ENCODE measurements at regions not wholly inside any gene's neighbourhood (a gene's known extent, or its start where the extent isn't known, plus 50 kb on each side); places are given as distances from the start of the nearest gene placed in this dataset.
"Not testable (repeated sequence)": the region's sequence is repeated elsewhere in the genome, so short reads cannot be mapped to it uniquely, and the experiment has no call there.

DNA sequence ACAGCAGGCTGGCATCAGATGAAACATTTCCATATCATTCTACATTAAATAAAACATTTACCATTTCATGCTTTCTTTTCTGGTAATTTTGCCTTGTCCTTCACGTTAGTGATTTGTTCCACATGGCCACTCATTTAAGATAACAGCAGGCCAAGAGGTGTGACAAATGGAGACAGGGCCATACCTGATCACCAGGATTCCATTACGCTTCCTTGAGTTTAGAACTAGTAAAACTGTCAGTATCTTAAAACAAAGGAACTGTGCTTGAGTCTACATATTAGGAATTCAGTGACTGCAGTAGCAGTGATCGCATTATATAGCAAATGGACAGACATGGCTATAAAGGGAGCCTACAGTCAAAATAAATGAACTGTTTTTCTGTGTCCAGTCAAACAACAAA, 155.1 kb upstream of the FSHR start:
- DNase-seq (ENCODE audit: low read depth) = no peak

DNA sequence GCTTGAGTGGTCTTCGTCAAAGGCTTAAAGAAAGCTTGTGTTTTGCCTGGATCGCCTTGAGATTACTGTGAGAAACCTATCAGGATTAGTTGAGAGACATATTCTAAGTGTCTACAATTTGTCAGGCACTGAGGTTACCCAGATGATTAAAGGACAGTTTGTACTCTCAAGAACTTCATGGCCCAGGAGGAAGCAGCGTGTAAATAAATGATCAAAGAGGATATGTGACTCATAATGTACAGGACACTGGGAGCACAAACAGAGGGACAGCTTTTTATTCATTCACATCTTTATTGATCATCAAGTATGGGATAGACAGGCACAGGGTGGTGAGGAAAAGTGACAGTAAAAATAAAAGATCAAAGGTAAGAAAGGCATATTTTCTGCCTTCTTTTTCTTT, 152.6 kb upstream of the FSHR start:
- no peak for DNase-seq (ENCODE audit: low read depth)

DNA sequence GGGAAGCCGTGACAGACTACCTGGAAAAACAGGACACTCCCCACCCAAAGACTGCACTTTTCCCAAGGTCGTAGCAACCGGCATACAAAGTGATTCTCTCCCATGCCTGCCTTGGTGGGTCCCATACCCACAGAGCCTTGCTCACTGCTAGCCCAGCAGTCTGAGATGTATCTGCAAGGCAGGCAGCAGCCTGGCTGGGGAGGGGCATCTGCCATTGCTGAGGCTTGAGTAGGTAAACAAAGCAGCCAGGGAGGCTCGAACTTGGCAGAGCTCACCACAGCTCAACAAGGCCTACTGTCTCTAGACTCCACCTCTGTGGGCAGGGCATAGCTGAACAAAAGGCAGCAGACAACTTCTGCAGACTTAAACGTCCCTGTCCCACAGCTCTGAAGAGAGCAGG, 144.4 kb upstream of the FSHR start:
- not testable (repeated sequence) for DNase-seq (ENCODE audit: low read depth)

DNA sequence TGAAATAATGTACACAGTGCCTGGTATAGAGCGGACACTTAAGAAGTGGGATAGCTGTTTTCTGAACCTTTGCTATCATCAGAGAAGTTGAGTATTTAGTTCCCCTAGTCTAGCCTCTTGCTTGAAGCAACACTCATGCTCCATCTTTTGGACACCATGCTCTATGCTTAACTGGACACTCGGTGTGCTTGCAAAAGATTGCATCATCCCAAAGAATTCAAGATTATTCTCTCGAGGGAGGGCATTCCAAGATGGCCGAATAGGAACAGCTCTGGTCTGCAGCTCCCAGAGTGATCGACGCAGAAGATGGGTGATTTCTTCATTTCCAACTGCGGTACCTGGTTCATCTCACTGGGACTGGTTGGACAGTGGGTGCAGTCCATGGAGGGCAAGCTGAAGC, 143.9 kb upstream of the FSHR start:
- no peak for DNase-seq (ENCODE audit: low read depth)

DNA sequence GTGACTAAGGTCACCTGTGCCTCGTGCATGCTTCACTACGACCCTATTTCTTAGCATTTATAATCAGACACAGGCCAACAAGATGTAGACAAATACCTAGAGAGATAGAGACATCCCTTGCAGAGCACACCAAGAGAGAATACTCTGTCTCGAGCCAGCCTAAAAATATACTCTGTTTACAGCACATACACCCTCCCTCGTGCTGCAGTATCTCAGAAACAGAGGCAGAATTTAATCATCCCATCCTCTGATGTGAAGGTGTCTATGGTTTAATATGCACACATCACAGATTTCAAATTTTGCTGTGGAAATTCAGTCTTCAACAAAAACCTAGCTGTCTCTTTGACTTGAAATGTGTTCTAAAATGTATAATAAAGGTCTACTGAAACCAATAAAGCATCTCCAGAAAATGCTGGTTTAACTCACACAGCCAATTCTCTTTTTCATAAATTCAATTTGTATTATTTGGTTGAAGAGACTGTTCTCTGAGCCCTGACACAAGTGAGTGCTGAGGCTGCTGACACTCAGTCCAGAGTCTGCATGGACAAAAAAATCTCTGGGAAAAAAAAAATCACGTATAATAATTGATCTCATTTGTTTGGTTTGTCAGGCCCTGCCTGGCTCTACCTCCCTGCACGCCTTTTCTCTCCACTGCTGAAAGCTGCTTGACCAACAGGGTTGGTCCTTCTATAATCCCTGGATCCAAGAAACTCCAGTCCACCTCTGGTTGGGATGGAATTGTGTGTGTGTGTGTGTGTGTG, 142.0 kb upstream of the FSHR start:
- DNase-seq (ENCODE audit: low read depth) = no peak

DNA sequence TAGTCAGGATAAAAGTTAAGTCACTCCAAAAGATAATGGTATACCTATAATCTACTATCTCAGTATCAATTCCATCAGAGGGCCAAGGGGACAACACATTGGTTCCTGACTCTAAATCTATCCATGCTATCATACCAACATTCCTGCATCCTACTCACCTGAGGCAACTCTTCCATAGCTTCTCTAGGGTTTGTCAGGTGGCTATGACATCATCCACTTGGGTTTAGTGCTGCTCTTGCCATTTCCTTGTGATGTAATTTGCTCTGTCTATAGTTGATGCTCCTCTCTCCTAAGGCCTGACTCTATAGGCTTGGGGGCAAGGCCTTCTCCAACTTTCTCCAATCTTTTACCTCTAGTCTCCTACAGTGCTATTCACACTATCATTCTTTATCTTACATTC, 139.9 kb upstream of the FSHR start:
- no peak for DNase-seq (ENCODE audit: low read depth)

DNA sequence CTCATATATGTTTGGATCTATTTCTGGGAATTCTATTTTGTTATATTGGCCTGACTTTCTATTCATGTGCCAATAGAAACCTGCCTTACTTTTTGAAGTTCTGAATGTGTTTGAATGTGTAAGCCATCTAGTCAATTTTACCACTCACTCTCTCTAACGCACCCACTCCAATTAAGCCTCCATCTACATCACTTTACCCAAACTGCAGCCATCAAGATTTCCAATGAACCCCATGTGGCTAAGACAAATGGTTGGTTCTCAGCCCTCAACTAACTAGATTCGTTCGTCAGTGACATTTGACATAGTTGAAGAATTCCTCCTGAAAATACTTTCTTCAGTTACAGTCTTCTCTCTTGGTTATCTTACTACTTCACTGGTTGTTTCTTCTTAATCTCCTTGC, 137.3 kb upstream of the FSHR start:
- DNase-seq (ENCODE audit: low read depth) = no peak

DNA sequence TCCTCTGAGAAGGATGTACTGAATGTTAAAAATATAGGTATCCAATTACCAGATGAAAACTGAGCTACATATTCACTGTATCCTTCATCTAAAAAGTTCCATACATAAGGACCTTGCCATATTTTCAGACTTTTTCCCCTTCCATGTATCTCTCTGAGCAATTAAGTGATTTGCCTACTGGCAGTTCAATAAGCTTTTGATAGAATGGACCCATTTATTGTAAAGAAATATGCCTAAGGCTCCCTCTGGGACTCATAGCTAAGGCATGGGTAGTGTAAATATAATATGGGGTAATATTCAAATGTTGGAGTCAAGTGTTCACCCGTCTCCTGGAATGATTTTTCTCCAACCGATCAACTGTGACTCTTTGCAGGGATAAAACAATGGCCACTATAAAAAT, 135.4 kb upstream of the FSHR start:
- DNase-seq (ENCODE audit: low read depth) = no peak

DNA sequence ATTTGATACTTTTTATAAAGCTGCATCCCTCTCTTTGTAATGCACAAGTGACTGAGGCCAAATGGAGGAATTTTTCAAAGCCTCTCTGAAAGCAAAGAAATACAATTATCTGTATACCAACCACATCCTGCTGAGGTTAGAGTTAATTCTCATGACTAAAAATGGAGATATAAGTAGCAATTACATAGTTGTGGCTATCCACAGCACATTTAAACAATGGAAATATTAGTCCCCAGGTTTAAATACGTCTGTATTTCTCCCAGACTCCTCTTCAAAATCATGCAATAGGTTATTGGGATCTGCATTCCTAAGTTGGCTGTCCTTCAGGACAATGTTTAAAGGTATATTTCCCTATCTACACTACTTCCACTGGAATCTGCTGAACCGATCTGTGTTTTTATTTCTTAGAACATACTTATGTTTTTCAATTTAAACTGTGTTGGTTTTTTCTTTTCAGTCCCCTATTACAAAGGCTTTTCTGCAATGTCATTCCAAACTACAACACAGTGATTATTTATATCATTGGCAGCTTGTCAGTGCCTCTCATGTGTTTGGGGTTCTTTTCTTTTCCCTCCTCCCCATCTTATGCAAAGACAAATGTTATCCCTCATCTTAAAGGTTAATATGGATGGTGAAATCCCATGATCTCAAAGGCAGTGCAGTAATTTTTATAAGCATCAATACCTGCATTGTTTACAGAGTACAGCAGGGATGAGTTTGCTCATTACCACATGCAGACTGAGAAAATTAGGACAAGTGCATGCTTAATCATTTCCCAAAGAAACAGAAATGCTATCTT, 134.8 kb upstream of the FSHR start:
- no peak for DNase-seq (ENCODE audit: low read depth)

DNA sequence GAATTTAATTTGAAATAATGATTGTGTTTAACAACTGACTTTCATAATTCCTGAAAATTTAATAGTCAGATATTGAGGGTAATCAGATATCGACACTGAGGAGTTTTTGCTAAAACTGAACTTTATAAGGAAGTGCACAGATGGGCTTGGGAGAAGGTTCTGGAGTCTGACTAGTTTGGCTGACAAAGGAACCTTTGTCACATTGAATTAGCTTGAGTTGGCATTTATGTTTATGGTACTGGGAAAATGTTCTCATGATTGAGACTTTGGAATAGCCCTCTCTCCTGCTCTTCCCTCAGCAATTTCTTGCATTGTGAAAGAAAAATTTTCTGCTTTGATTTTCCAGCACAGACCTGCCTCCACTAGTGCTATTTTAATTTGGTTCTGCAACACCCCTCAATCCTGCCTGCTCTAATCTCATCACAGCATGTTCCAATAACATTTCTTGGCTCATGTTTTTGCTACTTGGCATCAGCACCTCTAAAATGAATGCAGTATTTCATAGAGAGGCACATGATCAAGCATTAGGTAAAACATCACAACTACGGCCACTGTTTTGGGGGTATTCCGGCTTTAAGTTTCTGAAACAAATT, 133.9 kb upstream of the FSHR start:
- DNase-seq (ENCODE audit: low read depth) = no peak

DNA sequence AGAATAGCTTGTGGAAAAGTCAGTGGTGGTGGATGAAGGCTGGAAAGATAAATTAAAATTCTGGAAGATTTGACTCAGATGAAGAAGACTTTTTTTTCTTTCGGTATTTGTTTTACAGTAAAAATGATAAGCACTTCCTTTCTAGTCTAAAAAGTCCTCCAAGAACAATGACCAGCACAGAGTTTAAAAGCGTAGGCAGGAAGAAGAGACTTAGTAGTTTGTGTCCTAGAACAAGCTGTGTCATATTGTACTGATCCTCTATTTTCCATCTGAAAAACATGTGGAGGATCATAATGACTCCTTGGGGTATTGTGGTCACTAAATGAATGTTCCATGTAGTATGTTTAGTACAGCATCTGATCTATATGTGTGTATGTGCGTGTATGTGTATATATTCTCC, 132.4 kb upstream of the FSHR start:
- DNase-seq (ENCODE audit: low read depth) = no peak

DNA sequence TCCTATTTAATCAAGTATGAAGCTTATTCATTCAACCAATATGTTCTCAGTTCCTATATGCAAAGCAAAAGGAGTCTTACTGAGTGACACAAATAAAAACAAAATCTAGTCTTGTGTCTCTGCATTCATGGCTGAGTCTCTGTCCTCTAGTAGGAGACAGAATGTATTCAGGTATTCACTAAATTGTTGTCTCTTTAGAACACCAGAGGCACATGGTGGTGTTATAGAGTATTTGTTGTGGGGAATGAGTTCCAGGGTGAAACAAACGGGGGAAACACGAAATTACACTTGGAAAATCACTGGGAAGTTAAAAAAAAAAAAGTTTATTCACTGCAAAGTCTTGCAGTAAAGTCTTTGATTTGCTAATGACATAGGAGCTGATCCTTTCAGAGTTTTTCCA, 131.7 kb upstream of the FSHR start:
- no peak for DNase-seq (ENCODE audit: low read depth)

DNA sequence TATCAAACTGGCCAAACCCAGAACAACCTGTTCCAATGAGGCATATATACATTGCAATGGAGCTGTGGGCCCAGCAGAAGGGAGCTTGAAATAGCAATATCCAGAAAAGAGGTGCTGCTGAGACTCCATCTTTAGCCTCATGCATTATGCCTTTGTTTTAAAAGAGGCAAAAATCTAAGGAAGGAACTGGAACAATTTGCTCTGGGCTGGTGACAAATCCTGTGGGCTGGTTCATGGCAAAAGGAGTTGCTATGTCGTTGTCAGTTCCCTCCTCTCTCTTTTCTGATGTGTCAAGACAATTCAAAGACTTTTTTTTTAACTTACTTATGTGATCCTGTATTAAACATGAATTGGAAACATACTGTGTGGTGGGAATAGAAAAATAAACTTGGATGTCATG, 124.2 kb upstream of the FSHR start:
- DNase-seq (ENCODE audit: low read depth) = no peak

DNA sequence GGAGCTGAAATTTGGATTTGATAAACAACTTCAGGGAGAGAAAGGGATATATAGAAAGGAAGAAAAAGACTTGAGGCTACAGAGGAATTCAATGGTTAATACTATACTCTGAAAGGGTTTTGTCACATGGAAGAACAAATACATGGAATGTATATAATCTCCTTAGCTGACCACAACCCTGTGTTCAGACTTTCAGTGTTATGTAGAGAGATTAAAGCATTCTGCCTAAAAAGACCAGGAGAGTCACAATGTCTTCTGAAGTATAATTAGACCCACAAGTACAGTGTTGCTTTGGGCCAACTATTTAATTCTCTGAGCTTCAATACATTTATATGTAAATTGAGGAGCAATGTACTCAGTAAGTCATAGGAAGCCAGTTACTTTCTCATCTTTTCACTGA, 123.8 kb upstream of the FSHR start:
- DNase-seq (ENCODE audit: low read depth) = no peak

DNA sequence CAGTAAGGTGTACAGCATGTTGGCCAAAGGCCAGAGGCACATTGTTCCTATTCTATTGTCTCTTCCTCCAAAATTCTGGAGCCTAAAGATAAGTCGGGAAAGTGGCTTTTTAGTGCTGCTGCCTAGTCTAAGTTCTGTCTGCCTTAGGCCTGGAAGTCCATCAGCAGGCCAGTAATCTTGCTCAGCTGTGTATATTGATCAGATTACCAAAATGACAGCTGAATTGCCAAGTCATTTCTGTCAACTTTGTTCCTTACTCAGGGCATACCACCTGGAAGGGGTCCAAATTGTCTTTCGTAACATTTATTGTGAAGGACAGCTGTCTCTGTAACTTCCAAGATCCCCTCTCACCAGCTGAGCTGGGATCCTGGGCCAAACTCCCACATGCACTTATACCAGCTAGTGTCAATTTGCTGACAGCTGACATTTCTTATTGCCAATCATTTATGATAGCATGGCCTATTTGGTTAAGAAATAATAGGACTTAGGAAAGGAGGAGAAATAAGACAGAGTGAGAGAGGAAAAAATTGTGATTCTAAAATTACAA, 116.8 kb upstream of the FSHR start:
- no peak for DNase-seq (ENCODE audit: low read depth)

DNA sequence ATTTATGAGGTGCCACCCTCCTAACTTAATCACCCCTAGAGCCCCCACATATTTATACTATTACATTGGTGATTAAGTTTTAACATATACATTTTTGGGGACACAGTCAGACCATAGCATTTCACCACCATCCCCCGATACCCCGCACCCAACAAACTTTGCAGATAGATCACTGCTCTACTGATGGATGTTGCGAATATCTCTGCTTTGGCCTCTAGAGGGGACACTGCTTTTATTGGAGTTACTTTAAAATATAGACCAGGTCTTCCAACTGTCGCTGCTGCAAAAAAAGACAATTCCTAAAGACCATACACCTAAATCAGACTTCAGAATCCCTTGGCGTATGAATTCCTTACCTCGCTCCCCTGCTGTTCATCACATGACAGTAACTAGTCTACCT, 115.8 kb upstream of the FSHR start:
- DNase-seq (ENCODE audit: low read depth) = no peak

DNA sequence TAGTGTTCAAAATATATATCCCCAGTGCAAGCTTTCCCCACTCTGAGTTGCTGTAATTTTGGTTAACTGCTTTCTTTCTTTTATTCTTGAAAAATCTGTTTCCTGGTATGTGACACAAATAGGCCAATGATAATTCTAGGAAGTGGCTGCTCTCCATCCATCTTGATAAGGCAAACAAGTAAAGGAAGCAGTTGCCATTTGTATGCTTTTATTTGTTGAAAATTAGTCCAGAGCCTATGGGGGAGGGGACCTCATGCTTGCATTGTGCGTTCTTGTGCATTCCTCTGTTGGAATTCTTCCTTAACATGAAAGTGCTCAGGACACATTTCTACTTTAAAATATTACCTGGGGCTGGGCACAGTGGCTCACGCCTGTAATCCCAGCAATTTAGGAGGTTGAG, 111.2 kb upstream of the FSHR start:
- no peak for DNase-seq (ENCODE audit: low read depth)

DNA sequence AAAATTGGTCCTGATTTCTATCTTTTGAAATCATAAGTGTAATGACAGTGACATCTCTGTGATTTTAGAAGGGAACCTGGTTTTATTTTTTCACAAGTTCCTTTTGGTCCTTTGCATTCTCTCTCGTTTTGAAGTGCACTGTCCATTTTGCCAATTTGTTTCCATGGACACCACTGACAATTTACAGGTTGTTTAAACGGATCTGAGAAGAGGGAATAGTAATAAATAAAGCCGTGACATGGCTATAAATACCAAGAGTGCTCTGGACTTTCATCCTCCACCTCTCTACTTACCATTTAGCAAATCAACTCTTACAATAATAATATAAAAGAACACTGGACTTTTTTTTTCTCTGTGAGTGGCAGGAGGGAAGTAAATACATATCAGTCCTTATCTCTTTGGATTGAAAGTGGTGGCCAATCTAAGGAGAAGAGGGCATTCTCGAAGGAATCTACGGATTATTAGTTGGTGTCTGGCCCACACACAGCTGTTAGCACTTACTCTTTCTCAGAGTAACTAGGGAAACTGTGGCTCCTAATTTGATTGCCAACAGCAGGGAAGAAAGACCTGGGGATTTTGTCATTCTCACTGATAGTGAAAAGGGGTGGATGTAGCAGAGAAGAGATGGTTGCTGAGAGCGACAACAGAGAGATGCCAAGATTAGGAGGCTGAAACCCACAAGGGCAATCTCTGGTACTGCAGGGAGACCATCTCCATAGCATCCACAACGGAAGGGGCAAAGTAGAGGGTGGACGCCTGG, 108.7 kb upstream of the FSHR start:
- DNase-seq (ENCODE audit: low read depth) = no peak

DNA sequence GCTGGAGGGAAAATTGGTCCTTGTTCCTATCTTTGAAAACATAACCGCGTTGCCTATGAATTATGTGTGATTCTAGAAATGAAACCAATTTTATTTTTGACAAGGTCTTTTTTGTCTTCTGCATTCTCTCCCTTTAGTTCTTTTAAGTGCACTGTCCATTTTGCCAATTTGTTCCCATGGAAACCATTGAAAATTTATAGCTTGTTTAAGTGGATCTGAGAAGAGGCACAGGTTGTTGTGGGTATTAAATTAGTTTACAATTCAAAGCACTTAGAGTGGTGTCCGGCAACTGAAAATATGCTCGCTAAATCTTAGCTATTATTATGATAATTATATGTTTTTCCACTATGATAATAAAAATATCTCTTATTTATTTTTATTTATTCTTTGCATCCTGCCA, 107.5 kb upstream of the FSHR start:
- DNase-seq (ENCODE audit: low read depth) = no peak

DNA sequence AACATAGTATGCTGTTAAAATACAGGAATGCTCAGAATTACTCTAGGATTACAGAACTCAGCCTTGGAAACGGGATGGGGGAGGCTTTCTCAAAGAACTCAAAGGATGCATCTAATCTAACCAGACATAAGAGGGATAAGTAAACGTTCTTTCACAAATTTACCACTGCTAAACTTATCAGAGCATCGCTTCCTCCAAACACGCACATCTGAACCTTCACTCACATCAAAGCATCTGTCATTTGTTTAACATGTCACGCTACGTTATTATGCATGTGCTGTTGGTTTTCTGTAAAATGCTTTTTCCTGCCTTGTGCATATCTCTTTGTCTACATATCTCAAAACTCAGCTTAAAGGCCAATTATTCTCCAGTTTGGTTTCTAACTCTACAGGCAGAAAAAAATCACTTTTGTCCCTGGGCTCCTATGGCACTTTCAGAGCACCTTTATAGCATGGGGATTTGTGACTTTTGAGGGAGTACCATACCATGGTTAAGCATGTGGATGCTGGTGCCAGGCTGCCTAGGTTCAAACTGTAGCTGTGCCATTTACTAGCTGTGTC, 106.7 kb upstream of the FSHR start:
- DNase-seq (ENCODE audit: low read depth) = no peak

DNA sequence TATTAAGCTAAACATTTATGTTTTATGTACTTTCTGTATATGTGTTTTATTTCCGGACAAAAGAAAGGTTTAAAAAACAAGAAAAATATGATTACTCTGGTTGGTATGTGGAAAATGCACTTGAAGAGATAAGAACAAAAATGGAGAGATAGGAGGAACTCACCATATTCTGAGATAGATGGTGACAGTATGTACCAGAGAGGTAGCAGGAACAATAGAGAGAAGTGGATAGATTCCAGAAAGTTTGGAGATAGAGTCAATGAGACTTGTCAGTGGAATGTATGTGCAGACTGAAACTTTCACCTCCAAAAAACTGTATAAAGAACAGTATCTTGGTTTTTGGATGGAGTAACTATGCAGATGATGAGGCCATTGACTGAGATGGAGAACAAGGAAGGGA, 105.6 kb upstream of the FSHR start:
- DNase-seq (ENCODE audit: low read depth) = no peak

DNA sequence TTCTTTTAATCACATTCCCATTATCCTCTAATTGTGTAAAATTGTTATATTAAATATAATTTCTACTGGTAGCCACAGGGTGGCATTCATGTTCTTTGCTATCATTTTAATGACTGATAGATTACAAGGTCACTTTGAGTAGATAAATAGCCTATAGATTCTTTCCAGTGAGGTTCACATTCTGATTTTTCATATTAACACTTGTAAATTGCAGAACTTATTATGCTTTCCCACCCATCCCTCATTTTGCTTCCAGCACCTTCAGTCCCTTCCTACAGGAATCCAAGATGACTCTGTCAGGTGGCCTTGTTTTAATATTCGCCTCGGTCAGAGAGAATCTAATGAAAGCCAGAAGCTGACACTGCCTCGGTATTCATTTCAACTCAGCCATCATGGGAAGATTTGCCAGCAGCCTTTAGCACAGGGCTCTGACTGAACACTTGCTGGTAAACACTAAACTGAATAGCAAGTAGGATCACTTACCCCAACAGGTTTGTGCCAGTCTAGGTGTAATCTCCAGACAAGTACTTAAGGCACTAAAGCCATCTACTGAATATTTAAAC, 101.2 kb upstream of the FSHR start:
- no peak for DNase-seq (ENCODE audit: low read depth)
